ENCODE measurements at regions not wholly inside any gene's neighbourhood (a gene's known extent, or its start where the extent isn't known, plus 50 kb on each side); places are given as distances from the start of the nearest gene placed in this dataset.

GRCh38 chr7:43014406-43014805 lies 82.2 kb downstream of the MRPL32 start:
- TF ChIP-seq CTCF (IDR thresholded peaks at IDR 0.05) (no peak), POLR2AphosphoS5 (IDR thresholded peaks at IDR 0.05) (no peak), POLR2A (IDR thresholded peaks at IDR 0.05) (no peak)
- intact Hi-C loops (cut with DNase I; ENCODE audit: low total_unique reads), result loop anchor here (5.0 kb wide), 1 partner anchor 623 kb away; no protein-coding TSS in a partner anchor
- Histone ChIP-seq H3K4me3 (no peak overlapping the region), H3K27me3 (no peaks in the 10 kb centered on the region), H3K4me1 (no peaks in the 10 kb centered on the region), H3K27ac (no peak overlapping the region), H3K36me3 (no peaks in the 10 kb centered on the region), H3K9me3 (no peaks in the 10 kb centered on the region)
- no peak for DNase-seq (ENCODE audit: low spot score in 2 of 2)

- no peaks in the 10 kb centered on the region for H3K36me3 ChIP-seq
- no peak overlapping the region for H3K27ac ChIP-seq
- DNase-seq (ENCODE audit: low spot score in 2 of 2), result no peak
- H3K9me3 ChIP-seq, result no peaks in the 10 kb centered on the region
- no peaks in the 10 kb centered on the region for H3K4me1 ChIP-seq
- no peaks in the 10 kb centered on the region for H3K27me3 ChIP-seq
- intact Hi-C loops (cut with DNase I; ENCODE audit: low total_unique reads), result no loop called here
- TF ChIP-seq POLR2AphosphoS5 (IDR thresholded peaks at IDR 0.05) (no peak), POLR2A (IDR thresholded peaks at IDR 0.05) (no peak), CTCF (IDR thresholded peaks at IDR 0.05) (no peak)
- no peak overlapping the region for H3K4me3 ChIP-seq
These were observed 83.1 kb downstream of the MRPL32 start for GRCh38 chr7:43015301-43015700.

GRCh38 chr7:43018446-43018845 lies 86.3 kb downstream of the MRPL32 start:
- no peak for DNase-seq (ENCODE audit: low spot score in 2 of 2)
- no peaks in the 10 kb centered on the region for H3K36me3 ChIP-seq
- no peak overlapping the region for H3K4me3 ChIP-seq
- no peaks in the 10 kb centered on the region for H3K27me3 ChIP-seq
- H3K27ac ChIP-seq, result peak overlapping the region in 1 of 2 donors; percentile 32
- intact Hi-C loops (cut with DNase I; ENCODE audit: low total_unique reads), result no loop called here
- no peak for TF ChIP-seq CTCF (IDR thresholded peaks at IDR 0.05)
- TF ChIP-seq POLR2A (IDR thresholded peaks at IDR 0.05), result no peak
- no peak for TF ChIP-seq POLR2AphosphoS5 (IDR thresholded peaks at IDR 0.05)
- no peaks in the 10 kb centered on the region for H3K9me3 ChIP-seq
- H3K4me1 ChIP-seq, result no peaks in the 10 kb centered on the region

- DNase-seq (ENCODE audit: low spot score in 2 of 2), result no peak
- no peak for TF ChIP-seq POLR2AphosphoS5 (IDR thresholded peaks at IDR 0.05)
- TF ChIP-seq POLR2A (IDR thresholded peaks at IDR 0.05), result no peak
- TF ChIP-seq CTCF (IDR thresholded peaks at IDR 0.05), result no peak
- Histone ChIP-seq H3K4me3 (no peak overlapping the region), H3K27ac (no peak overlapping the region), H3K27me3 (no peaks in the 10 kb centered on the region), H3K4me1 (no peaks in the 10 kb centered on the region), H3K36me3 (no peaks in the 10 kb centered on the region), H3K9me3 (no peaks in the 10 kb centered on the region)
- intact Hi-C loops (cut with DNase I; ENCODE audit: low total_unique reads), result no loop called here
These were observed 89.3 kb downstream of the MRPL32 start for GRCh38 chr7:43021431-43021830.

- Histone ChIP-seq H3K9me3 (no peaks in the 10 kb centered on the region), H3K27me3 (no peaks in the 10 kb centered on the region), H3K36me3 (no peaks in the 10 kb centered on the region), H3K4me1 (no peaks in the 10 kb centered on the region), H3K4me3 (no peak overlapping the region), H3K27ac (no peak overlapping the region)
- TF ChIP-seq CTCF (IDR thresholded peaks at IDR 0.05) (no peak), POLR2AphosphoS5 (IDR thresholded peaks at IDR 0.05) (no peak), POLR2A (IDR thresholded peaks at IDR 0.05) (no peak)
- no peak for DNase-seq (ENCODE audit: low spot score in 2 of 2)
- intact Hi-C loops (cut with DNase I; ENCODE audit: low total_unique reads), result no loop called here
These were observed 89.8 kb downstream of the MRPL32 start for GRCh38 chr7:43022008-43022407.
